Endothelial cell of umbilical vein (primary cell): ENCODE measurements at regions not wholly inside any gene's neighbourhood (a gene's known extent, or its start where the extent isn't known, plus 50 kb on each side); places are given as distances from the start of the nearest gene placed in this dataset.

ENCODE experiments used
- BruUV-seq: library from RNA; stranded (reverse); fragments of 400-500 nt; replicated peaks from 2 replicates; lab custom pipeline; 2021; lab: Mats Ljungman, UMichigan
- CTCF ChIA-PET: fragments of 300-600, 350-600 bp; sonication (Branson Sonifier 250); formaldehyde crosslinking; loops from one replicate; lab custom pipeline; 2021; ENCODE audit warnings: antibody characterized with exemption, inconsistent platforms; lab: Charles Lee
- POLR2A ChIA-PET: fragments of 300-600, 350-600 bp; sonication (Branson Sonifier 250); formaldehyde crosslinking; loops from one replicate; lab custom pipeline; 2021; ENCODE audit warnings: antibody characterized with exemption, inconsistent platforms; lab: Charles Lee
- DNase-seq: peaks from one replicate; pipeline ENCODE4 v3.0.0-alpha.2; 2011; ENCODE audit warnings: low read depth, low spot score
- FAIRE-seq: peaks from 2 replicates; lab custom pipeline; 2011; peaks lifted over from hg19 to GRCh38; lab: Jason Lieb, UNC
- H2AFZ ChIP-seq: 2 replicates; pipeline ENCODE4 v1.6.0; 2012; ENCODE audit warnings: low read depth, low read length, control low read depth, inconsistent platforms
- H3K27ac ChIP-seq: 2 replicates; pipeline ENCODE4 v1.5.1; 2011; ENCODE audit warnings: low read depth, mild to moderate bottlenecking, control low read depth, low read length, moderate library complexity; ENCODE audit not compliant: insufficient read depth
- H3K27me3 ChIP-seq, 2 experiments: 2 replicates each; pipeline versions ENCODE4 v1.6.0 to v1.6.1; 2011; ENCODE audit warnings: low read length in 2 of 2, mixed read lengths in 1 of 2; ENCODE audit not compliant: control insufficient read depth in 2 of 2, insufficient read depth in 2 of 2
- H3K36me3 ChIP-seq, 2 experiments: 2 replicates in 1 of 2; 3 replicates in 1 of 2; pipeline ENCODE4 v1.5.1; 2011; ENCODE audit warnings: low read length in 2 of 2, mild to moderate bottlenecking in 1 of 2, moderate library complexity in 1 of 2; ENCODE audit not compliant: control insufficient read depth in 2 of 2, insufficient read depth in 2 of 2; ENCODE audit errors: extremely low read depth in 1 of 2
- H3K4me1 ChIP-seq: 3 replicates; pipeline ENCODE4 v1.5.1; 2011; ENCODE audit warnings: mild to moderate bottlenecking, low read length; ENCODE audit not compliant: control insufficient read depth, insufficient read depth; ENCODE audit errors: extremely low read depth
- H3K4me2 ChIP-seq: 2 replicates; pipeline ENCODE4 v1.6.1; 2011; ENCODE audit warnings: low read length, control low read depth, mixed read lengths; ENCODE audit not compliant: insufficient read depth
- H3K4me3 ChIP-seq, 3 experiments: fragments of 200-600 bp in 1 of 3; sonication (generic), shearing (Covaris generic) in 1 of 3; replicated peaks in 1 of 3; 2 replicates each; pipeline ENCODE4 v1.5.1; 2011 to 2016; ENCODE audit warnings: control low read depth in 3 of 3, low read length in 3 of 3, mild to moderate bottlenecking in 2 of 3, inconsistent platforms in 1 of 3, low read depth in 1 of 3, moderate library complexity in 1 of 3; ENCODE audit not compliant: insufficient read depth in 1 of 3
- H3K79me2 ChIP-seq: 2 replicates; pipeline ENCODE4 v1.6.0; 2012; ENCODE audit warnings: low read length, inconsistent platforms; ENCODE audit not compliant: control insufficient read depth, insufficient read depth
- H3K9ac ChIP-seq: replicated peaks from 2 replicates; pipeline ENCODE3; 2011; ENCODE audit warnings: low read length, control low read depth; ENCODE audit not compliant: insufficient read depth; ENCODE audit errors: extremely low read depth
- H3K9me1 ChIP-seq: replicated peaks from 3 replicates; pipeline ENCODE4 v1.6.0; 2011; ENCODE audit warnings: mild to moderate bottlenecking, low read length; ENCODE audit not compliant: control insufficient read depth, insufficient read depth; ENCODE audit errors: extremely low read depth
- H3K9me3 ChIP-seq: replicated peaks from 2 replicates; pipeline ENCODE4 v1.5.1; 2012; ENCODE audit warnings: low read length, inconsistent platforms; ENCODE audit not compliant: control insufficient read depth, insufficient read depth
- H4K20me1 ChIP-seq: replicated peaks from 2 replicates; pipeline ENCODE3; 2011; ENCODE audit warnings: mild to moderate bottlenecking, low read length; ENCODE audit not compliant: control insufficient read depth, insufficient read depth; ENCODE audit errors: extremely low read depth
- CTCF ChIP-seq, 2 donors: IDR thresholded peaks; 1 replicate in 1 of 2; 2 replicates in 1 of 2; pipeline ENCODE4 v1.5.1; 2011; ENCODE audit warnings: low read length in 2 of 2, mild to moderate bottlenecking in 2 of 2, moderate library complexity in 2 of 2, control low read depth in 1 of 2, inconsistent platforms in 1 of 2, low read depth in 1 of 2; ENCODE audit not compliant: insufficient read depth in 1 of 2; ENCODE audit errors: extremely low read depth in 1 of 2
- EZH2 ChIP-seq: IDR thresholded peaks from 2 replicates; pipeline ENCODE4 v1.6.1; 2012; ENCODE audit warnings: borderline replicate concordance, low read depth, mild to moderate bottlenecking, moderate library complexity, low read length, inconsistent platforms; ENCODE audit not compliant: severe bottlenecking
- FOS ChIP-seq: IDR thresholded peaks from 2 replicates; pipeline ENCODE4 v1.6.1; 2011; ENCODE audit warnings: mild to moderate bottlenecking, low read length, moderate library complexity, borderline replicate concordance; ENCODE audit not compliant: insufficient read depth
- GATA2 ChIP-seq: IDR thresholded peaks from 2 replicates; pipeline ENCODE4 v1.7.0; 2011; ENCODE audit warnings: low read depth, mild to moderate bottlenecking, moderate library complexity, mixed read lengths, low read length; ENCODE audit not compliant: insufficient read length, insufficient read depth
- JUN ChIP-seq: IDR thresholded peaks from 2 replicates; pipeline ENCODE4 v1.6.1; 2011; ENCODE audit warnings: borderline replicate concordance, low read depth; ENCODE audit not compliant: insufficient read length, insufficient read depth
- MAX ChIP-seq: IDR thresholded peaks from 2 replicates; pipeline ENCODE4 v1.6.1; 2011; ENCODE audit not compliant: insufficient read depth, insufficient read length
- MYC ChIP-seq: IDR thresholded peaks from one replicate; pipeline ENCODE4 v1.6.1; 2011; ENCODE audit warnings: mild to moderate bottlenecking, low read depth, low read length
- POLR2A ChIP-seq: IDR thresholded peaks from 2 replicates; pipeline ENCODE4 v1.6.1; 2012; ENCODE audit warnings: low read depth, mild to moderate bottlenecking, control low read depth, low read length
- POLR2AphosphoS5 ChIP-seq: IDR thresholded peaks from 2 replicates; pipeline ENCODE4 v1.6.1; 2012; ENCODE audit warnings: low read depth, mild to moderate bottlenecking, control low read depth, low read length, moderate library complexity; ENCODE audit not compliant: insufficient read depth
- dilution Hi-C: fragments of 300-500 bp; cut with MboI; formaldehyde crosslinking; loops from one replicate; pipeline ENCODE4 v1.15.0; 2019; ENCODE audit warnings: low sequenced_read_pairs; ENCODE audit not compliant: extremely low pct_ligation_motif_present
- intact Hi-C: fragments of 100-400 bp; cut with micrococcal nuclease; formaldehyde crosslinking; loops from one replicate; pipeline ENCODE4 v1.10.0; 2022

GRCh38 chr20:21004386-21005076 is 101.6 kb downstream of the LINC00237 start:
- H2AFZ ChIP-seq = no peak overlapping the region
- no peaks in the 10 kb centered on the region for H3K79me2 ChIP-seq
- dilution Hi-C loops (no loop called here), intact Hi-C loops (no loop called here)
- no peaks in the 10 kb centered on the region for H4K20me1 ChIP-seq
- no peak overlapping the region for H3K4me3 ChIP-seq
- H3K9ac ChIP-seq = no peak overlapping the region
- DNase-seq = no peak
- H3K9me3 ChIP-seq = no peaks in the 10 kb centered on the region
- CTCF ChIA-PET = interaction anchor here (0.5 to 1.0 kb wide), 2 partner anchors 44 to 102 kb away, joined by 3 to 5 read pairs; no protein-coding TSS in a partner anchor
- H3K4me2 ChIP-seq = no peak overlapping the region
- FAIRE-seq = no peak
- H3K9me1 ChIP-seq = no peaks in the 10 kb centered on the region
- no TSS peak for BruUV-seq
- H3K27me3 ChIP-seq = no peaks in the 10 kb centered on the region
- no peaks in the 10 kb centered on the region for H3K36me3 ChIP-seq
- no peak overlapping the region for H3K27ac ChIP-seq
- POLR2A ChIA-PET = no interaction called here
- no peaks in the 10 kb centered on the region for H3K4me1 ChIP-seq
- TF ChIP-seq JUN (no peak), MAX (no peak), POLR2A (no peak), MYC (no peak), EZH2 (no peak), FOS (no peak), CTCF (IDR thresholded peaks at IDR 0.05; ENCODE audit: extremely low read depth in 1 of 2, insufficient read depth in 1 of 2, low read depth in 1 of 2, low read length in 2 of 2) (no peak), POLR2AphosphoS5 (no peak), GATA2 (no peak)
